Endothelial cell of umbilical vein (primary cell): ENCODE measurements at regions not wholly inside any gene's neighbourhood (a gene's known extent, or its start where the extent isn't known, plus 50 kb on each side); places are given as distances from the start of the nearest gene placed in this dataset.
"Not testable (repeated sequence)": the region's sequence is repeated elsewhere in the genome, so short reads cannot be mapped to it uniquely, and the experiment has no call there.

Experiments used
- CTCF ChIP-seq, 2 donors: IDR thresholded peaks; 1 replicate in 1 of 2; 2 replicates in 1 of 2; pipeline ENCODE4 v1.5.1; 2011; ENCODE audit warnings: low read length in 2 of 2, mild to moderate bottlenecking in 2 of 2, moderate library complexity in 2 of 2, control low read depth in 1 of 2, inconsistent platforms in 1 of 2, low read depth in 1 of 2; ENCODE audit not compliant: insufficient read depth in 1 of 2; ENCODE audit errors: extremely low read depth in 1 of 2
- FOS ChIP-seq: IDR thresholded peaks from 2 replicates; pipeline ENCODE4 v1.6.1; 2011; ENCODE audit warnings: mild to moderate bottlenecking, low read length, moderate library complexity, borderline replicate concordance; ENCODE audit not compliant: insufficient read depth
- GATA2 ChIP-seq: IDR thresholded peaks from 2 replicates; pipeline ENCODE4 v1.7.0; 2011; ENCODE audit warnings: low read depth, mild to moderate bottlenecking, moderate library complexity, mixed read lengths, low read length; ENCODE audit not compliant: insufficient read length, insufficient read depth
- JUN ChIP-seq: IDR thresholded peaks from 2 replicates; pipeline ENCODE4 v1.6.1; 2011; ENCODE audit warnings: borderline replicate concordance, low read depth; ENCODE audit not compliant: insufficient read length, insufficient read depth
- MAX ChIP-seq: IDR thresholded peaks from 2 replicates; pipeline ENCODE4 v1.6.1; 2011; ENCODE audit not compliant: insufficient read depth, insufficient read length
- POLR2A ChIP-seq: IDR thresholded peaks from 2 replicates; pipeline ENCODE4 v1.6.1; 2012; ENCODE audit warnings: low read depth, mild to moderate bottlenecking, control low read depth, low read length
- POLR2AphosphoS5 ChIP-seq: IDR thresholded peaks from 2 replicates; pipeline ENCODE4 v1.6.1; 2012; ENCODE audit warnings: low read depth, mild to moderate bottlenecking, control low read depth, low read length, moderate library complexity; ENCODE audit not compliant: insufficient read depth

- not testable (repeated sequence) for TF ChIP-seq JUN; CTCF (IDR thresholded peaks at IDR 0.05; ENCODE audit: extremely low read depth in 1 of 2, insufficient read depth in 1 of 2, low read depth in 1 of 2, low read length in 2 of 2); POLR2AphosphoS5; GATA2; POLR2A; MAX; FOS
Measured at GRCh38 chr2:59226362-59226761, 985.2 kb upstream of the FANCL start.
